ENCODE measurements at regions not wholly inside any gene's neighbourhood (a gene's known extent, or its start where the extent isn't known, plus 50 kb on each side); places are given as distances from the start of the nearest gene placed in this dataset.
"Not testable (repeated sequence)": the region's sequence is repeated elsewhere in the genome, so short reads cannot be mapped to it uniquely, and the experiment has no call there.

DNA sequence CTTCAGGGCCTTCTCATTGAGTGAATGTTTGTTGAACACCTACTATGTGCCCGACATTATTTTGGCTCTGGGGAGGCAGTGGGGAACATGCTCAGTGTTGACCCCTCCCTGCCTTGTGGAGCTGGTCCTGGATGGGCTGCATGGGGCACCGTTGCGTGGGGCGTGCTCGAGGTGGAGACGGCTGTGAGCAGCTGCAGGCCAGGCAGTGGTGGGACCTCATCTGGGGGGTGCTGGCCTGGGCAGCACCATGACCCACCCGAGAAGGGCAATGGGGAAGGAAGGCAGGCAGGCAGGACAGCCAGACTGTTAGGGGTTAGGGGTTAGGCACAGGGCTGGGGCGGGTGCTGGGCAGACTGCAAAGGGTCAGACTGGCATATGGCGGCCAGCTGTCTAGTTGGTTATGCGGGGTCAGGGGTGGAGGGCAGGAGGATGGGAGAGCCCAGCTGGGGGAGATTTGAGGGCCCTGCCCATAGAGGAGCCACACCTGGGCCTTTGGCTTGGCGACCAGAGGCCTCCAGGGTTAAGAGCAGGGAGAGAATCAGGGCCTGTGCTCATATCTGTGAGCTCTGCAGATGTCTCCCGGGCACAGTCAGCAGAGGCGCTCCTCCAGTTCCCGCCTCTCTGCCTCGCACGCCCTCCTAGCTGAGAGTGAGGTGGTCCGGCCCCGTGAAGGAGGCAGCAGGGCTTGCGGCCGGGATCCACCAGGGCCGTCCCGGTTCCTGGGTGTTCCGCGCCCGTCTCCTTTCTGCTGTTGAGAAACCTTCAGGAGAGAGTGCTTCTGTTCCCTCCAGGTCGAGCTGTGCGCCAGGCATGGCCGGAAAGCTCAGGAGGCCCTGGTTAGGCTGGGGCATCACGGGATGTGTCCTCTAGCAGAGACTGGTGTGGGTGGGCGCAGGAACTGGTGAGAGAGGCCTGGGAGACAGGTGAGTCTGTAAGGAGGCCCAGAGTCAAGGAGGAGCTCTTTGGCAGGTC is 73.3 kb downstream of the RGS12 start:
- DNase-seq, result no peak

DNA sequence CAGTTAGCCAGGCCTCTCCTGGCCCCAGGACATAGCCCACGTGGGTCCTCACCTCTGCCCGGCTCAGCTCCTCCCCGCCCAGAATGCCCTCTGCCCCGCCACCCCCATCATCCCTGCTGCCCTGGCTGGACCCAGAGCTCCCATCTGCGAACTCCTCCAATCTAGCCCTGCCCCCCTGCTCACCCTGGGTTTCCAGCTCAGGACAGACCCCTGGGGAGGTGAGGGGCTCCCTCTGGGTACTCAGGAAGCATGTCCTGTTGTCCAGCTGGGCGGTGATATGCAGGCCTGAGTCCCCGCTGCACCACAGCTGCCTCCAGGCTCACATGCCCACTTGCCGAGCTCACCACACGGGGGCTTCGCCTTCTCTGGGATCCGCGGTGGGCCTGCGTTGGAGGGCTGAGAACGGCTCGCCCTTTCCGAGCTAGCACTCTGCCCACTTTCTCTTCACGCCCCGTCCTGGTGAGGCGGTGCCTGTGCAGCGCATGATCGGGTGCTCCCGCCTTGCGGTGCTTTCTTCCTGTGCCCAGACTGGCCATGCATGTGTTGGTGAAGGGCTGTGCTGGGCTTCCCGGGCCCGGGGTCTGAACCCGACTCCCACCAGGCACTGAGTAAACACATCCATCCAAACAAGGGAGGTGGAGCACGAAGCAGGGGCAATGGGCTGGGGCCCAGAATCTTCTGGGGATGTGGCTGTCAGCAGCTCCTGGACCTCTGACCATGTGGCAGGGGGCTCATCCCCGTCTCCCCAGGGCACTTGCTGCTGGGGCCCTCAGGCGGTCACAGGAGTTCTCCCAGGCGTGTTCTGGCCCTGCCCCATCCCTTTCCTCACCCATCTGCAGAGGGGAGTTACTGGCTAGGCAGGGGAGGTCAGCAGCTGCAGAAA is 74.3 kb downstream of the RGS12 start:
- no peak for DNase-seq

DNA sequence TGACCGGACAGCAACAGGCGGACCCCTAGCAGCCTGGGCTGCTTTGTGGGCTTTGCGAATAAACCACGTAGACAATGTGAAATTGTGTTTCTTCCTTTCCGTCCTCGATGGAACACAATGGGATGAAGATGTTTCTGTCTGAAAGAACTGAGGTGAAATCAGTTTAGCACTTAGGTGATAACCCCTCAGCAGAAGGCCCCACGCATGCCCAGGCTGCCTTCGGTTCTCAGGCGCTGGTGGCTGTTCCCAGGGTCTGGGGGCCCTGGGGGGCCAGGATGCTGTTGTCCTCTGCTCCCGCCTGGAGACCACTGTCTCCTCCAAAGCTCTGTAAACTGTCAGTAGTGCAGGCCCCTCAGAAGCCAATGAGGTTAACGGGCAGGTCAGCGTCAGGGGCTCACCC is 73.9 kb upstream of the HGFAC start:
- DNase-seq, result no peak

DNA sequence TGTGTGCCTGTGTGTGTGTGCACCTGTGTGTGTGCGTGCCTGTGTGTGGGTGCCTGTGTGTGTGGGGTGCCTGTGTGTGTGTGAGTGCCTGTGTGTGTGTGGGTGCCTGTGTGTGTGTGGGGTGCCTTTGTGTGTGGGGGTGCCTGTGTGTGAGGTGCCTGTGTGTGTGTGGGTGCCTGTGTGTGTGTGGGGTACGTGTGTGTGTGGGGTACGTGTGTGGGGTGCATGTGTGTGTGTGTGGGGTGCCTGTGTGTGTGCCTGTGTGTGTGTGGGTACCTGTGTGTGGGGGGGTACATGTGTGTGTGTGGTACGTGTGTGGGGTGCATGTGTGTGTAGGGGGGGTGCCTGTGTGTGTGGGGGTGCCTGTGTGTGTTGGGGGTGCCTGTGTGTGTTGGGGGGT is 73.4 kb upstream of the HGFAC start:
- DNase-seq, result no peak

DNA sequence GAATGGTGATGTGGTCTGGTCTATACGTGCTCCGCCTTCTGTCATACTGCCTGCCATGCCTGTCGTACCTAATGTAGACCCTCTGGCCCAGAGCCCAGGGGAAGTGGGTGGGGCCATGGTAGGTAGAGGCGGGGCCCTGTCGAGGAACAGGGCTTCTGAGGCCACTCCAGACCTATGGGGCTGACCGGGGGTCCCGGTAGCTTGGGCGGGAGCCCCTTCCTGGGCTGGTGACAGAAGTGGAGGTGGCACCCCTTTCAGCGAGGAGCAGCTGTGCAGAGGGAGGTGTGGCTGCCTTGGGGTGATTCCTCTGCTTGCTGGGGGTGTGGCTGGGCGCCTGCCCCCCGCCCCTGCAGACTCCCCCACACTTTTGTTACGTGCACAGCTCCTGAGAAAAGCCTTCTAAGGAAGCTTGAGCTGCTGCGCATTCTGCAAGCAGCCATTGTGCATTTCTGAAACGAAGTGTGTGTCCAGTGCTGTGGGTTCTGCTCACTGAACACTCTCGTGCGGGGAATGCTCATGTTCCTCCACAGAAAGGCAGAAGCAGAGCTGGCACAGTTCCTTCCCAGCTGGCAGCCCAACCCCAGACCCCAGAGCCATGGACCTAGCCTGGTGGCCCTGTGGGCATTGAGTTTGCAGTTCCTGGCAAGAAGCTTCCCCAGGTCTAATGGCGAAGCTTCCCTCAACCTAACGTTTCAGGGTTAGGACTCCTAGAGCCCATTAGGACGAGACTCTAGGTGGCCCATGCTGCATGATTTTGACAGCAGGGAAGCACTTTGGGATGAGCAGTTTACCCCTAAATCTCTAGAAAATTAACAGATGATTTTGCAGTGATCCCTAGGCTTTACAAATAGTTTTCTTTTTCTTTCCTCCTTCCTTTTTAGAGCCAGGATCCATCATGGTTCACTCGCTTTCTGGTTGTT is 72.7 kb upstream of the HGFAC start:
- DNase-seq, result no peak

DNA sequence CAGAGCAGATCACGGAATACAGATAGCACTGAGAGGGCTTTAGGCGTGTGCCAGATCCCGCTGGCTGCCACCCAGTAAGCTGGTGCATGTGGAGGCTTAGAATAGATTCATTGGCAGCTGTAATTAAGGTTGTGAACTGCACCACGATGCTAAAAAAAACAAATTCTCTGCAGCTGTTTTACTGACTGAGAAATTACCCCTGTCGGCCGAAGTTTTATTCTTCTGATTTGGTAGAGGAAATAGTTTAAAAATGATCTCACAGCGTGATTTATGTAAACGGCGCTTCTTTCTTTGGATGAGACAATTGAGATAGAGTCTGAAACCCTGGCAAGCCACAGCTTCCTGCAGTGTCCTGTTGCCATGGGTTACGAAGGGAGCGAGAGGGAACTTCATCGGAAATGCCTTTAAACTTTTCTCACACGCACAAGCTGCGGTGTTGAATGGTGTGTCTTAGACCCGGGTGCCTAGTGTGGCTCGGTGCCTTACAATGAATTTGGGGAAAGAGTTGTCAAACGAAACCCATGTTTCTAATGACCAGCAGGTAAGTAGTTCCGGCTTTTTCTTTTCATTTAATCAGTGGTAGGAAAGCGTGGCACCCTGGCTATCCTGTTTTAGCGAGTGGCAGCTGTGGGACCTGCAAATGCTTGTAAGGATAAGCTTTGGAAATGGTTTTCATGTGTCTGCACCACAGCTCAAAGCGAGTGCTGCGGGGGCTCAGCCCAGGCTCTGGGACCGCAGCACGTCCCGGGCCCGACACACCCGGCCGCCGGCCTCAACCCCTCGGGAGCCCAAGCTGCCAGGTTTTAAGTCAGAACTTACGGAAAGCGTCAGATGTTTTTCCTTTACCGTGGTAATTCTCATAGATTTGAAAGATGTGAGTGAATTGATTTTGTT is 71.7 kb upstream of the HGFAC start:
- peak; percentile 8 for DNase-seq

DNA sequence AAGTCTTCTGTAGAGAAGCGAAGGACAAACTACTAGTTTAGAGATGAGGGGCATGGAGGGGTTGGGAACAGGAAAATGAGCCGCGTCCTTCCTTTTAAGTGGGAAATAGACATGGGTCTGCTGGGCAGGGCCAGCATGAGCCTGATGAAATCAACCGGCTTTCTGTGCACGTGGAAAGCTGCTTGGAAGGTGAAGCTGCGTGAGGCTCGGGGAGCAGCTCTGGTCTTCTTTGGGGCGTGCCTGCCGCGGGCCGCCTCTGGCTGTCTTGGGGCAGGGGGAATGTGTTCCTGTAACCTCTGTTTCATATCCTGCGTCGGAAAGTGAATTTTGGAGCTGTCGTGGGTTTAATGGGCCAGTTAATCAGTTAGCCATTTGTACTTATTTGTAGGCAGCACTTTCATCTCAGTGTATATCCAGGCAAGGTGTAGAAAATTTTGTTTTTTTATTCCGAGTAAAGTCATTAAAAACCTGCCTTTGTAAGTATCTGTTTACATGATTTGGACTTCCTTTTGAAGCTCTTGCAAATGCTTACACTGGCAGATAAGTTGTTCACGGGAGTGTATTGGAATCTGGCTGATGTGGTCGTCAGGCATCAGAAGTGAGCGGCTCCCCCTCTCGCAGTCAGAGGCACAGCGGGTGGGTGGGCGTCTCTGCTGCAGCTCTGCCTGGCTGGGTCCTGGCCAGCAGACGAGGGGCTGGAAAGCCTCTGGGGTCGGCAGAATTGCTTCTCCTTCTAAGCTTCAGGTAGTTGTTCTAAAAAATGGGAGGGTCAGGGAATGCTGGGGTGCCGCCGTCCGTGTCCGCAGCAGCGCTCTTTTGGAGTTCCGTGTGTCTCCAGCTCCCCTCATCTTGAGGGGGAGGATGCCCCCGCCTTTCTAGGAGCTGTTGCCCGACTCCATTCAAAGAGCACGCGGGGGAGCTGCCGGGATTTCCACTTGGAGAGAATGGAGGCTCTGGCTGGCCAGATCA is 70.5 kb upstream of the HGFAC start:
- no peak for DNase-seq

DNA sequence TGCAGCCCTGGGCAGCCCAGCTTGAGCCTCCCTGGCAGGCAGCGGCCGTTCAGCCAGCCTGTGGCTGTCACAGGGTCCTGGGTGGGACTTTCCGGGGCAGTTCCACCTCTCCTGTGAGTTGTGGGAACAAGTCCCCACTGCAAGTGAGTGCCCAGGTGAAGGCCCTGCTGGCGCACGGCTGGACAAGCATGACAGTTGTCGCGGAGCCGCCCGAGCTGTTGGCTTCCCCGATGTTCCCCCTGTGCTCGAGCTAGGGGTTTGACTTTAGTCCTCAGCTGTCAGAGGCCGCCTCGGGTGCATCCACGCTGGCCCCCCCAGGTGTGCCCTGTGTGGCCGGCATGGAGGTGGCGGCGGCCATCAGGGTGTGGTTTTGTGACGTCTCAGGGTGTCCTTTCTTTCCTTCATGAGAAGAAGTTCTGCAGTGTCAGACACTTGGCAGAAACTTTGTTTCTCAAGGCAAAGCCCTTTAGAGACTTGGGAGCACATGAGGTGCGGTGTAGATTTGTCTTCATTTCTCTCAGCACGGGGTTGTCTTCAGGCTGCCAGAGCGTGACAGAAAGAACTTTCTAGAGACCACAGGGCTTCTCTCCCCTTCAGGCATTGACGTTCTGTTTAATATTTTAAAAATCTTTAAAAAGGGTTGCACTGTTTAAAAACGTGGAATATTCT is 69.4 kb upstream of the HGFAC start:
- DNase-seq, result no peak

DNA sequence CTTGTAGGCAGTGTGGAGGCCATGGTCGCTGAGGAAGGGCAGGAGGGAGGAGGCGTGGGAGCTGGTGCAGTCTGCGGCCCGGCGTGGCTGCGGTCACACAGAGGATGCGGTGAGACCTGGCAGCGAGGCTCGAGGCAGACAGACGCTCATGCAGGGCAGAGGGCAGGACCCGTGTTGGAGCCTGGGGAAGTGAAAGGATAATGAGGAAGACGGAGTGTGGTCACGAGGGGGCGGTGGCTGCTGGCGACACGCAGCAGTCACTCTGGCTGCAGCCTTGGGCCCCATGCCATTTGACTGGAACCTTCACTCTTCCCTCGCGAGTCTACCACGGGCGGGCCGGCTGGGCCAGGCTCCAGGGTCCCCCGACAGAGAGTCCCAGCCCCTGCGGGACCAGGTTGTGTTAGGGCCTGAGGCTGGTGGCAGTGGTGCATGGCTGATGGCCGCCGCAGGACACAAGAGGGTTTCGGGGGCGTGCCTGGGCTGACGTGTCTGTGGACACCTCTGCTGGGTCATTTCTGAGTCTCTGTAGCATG is 68.8 kb upstream of the HGFAC start:
- DNase-seq, result no peak

DNA sequence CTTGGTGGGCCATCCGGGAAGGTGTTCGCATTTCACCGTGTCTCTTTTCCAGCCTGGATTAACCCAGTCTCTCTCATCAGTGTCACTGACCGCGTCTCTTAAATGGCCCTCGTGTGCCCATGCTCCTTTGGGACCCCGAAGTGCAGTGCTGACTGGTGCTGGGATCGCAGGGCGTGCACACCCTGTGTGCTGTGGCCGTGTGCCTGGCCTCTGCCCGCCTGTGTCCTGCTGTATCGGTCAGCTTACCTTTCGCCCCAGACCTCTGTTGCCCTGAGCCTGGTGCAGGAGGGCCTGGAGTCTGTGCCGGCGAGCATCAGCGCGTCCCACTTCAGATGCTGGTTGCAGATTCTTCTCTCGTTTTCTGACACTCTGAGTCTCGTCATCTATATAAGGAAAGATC is 68.3 kb upstream of the HGFAC start:
- DNase-seq, result no peak

DNA sequence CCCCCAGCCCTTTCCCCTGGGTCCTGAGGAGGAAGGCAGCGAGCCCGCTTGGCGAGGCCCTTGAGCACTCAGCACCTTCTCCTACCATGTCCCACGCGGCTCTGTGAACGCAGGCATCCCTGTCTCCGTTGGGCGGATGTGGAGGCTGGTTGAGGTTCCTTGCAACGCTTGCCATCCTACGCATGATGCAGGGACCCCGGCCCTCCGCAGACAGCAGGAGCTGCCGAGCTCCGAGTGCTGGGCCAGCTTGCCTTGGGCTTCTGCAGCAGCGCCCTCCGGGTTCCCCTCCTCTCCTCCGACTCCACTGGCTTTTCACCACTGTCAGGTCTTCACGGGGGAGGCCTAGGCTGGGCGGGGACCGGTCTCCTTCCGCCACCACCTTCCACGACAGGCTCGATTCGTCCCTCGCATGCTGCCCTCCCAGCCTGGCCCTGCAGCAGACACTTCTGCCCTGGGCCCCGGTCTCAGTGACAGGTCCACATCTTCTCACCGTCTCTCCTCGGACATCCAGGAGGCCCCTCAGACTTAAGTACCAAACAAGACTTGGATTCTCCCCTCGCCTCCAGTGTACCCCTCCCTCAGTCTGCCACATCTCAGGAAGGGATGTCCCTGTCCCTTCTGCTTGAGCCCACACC is 67.6 kb upstream of the HGFAC start:
- no peak for DNase-seq

DNA sequence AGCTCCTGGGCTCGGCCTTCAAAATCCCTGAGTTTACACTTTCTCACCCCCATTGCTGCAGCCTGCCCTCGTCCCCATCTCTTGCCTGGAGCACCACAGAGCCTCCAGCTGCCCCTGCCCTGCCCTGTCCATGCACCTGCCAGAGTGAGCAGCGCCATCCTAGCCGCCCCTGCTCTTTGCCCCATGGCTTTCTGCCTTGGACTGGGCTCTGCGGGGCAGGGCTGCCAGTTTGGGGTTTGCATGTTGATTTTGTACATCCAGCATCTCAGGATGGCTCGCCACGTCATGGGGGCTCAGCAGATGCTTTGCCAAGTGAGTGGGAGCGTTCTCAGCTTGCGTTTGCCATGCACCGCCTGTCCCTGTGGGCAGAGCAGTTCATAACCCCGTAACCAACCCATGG is 67.1 kb upstream of the HGFAC start:
- no peak for DNase-seq

DNA sequence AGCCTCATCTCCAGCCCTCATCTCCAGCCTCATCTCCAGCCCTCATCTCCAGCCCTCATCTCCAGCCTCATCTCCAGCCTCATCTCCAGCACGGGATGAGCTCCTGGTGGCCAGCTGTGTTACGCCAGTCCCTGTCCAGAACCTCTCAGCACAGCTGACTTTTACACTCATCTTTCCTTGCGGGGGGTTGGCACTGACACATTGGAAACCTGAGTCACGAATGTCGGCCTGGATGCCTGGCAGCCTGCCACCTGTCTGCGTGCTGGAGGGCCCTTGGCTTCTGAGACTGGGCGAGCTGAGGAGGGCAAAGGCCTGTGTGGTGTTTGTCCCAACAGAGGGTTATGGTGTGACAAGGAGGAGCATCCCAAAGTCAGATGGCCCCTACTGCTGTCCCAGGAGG is 66.1 kb upstream of the HGFAC start:
- DNase-seq, result peak; percentile 39

DNA sequence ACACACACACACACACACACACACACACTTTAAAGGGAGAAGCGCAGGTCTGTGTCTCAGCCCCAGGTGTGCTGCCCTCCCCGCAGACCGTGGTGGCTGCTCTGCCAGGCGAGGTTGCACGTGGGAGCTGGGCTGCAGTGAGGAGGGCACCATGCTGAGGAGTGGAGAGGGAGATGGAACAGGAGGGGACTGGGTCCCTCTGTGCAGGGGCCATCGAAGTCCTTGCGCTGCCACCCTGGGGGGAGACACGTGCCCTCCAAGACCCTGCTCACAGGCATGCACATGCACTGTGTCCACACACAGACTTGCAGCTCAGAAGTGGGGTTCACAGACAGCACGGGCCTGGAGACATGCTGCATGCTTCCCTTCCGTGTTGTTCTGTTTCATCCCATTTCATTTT is 65.5 kb upstream of the HGFAC start:
- no peak for DNase-seq

DNA sequence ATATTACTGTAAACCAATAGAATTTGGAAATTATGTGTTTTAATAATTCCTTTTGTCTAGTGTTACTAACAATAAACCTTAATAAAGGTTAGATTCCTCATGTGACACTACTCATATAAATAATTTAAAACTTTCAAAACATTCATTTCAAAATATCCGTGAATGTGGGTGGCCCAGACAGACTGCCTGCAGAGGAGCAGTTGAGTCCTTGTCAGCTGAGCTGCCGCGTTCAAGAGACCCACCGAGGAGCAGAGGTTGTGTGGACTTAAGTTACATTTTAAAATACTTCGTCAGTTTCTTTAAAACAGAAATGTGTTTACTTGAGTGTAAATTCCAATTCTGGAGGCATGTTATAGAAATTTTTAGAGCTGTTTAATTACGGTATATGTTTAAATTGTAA is 64.2 kb upstream of the HGFAC start:
- no peak for DNase-seq

DNA sequence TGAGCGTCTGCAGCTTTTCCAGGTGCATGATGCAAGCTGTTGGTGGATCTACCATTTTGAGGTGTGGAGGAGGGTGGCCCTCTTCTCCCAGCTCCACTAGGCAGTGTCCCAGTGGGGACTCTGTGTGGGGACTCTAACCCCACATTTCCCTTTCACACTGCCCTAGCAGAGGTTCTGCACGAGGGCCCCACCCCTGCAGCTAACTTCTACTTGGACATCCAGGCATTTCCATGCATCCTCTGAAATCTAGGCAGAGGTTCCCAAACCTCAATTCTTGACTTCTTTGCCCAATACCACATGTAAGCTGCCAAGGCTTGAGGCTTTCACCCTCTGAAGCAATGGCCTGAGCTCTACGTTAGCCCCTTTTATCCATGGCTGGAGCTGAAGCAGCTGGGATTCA is 61.4 kb upstream of the HGFAC start:
- not testable (repeated sequence) for DNase-seq

DNA sequence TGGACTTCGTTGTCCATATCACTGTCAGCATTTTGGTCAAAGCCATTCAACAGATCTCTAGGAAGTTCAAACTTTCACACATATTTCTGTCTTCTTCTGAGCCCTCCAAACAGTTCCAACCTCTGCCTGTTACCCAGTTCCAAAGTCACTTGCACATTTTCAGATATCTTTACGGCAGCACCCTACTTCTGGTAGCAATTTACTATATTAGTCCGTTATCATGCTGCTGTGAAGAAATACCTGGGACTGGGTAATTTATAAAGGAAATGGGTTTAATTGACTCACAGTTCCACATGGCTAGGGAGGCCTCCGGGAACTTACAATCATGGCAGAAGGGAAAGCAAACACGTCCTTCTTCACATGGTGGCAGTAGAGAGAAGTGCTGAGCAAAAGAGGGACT is 60.6 kb upstream of the HGFAC start:
- DNase-seq, result not testable (repeated sequence)

DNA sequence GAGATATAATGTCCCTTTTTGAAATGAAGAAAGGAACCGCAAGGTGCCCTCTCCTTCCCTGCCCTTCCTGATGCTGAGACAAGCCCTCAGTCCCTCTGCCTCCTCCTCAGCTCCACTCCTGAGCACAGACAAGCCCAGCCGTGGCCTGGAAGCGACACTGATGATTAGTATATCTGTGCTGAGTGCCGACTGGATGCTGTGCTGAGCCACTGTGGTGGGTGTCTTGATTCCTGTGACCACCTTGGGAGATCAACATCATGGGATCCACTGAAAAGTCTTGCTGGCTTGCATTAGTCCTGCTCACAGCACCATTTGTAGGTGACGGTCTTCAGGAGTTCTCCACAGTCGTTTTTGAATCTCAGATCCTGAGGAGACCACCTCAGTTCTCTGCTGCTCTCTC is 59.5 kb upstream of the HGFAC start:
- no peak for DNase-seq

DNA sequence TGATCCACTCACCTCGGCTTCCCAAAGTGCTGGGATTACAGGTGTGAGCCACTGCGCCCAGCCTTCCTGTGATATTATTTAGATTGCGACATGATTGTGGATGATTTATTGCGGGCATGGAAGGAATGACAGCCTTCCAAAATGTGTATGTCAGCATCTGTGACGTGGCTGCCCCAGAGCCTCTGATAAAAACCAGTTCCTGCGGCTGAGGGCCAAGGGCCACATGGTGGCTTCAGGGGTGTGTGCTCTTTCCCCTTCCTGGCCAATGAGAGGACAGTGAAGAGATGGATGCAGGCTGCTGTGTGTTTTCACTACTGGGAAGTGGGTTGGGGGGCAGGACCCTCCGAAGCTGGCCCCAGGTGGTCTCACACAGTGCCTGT is 57.4 kb upstream of the HGFAC start:
- DNase-seq, result no peak

Measured in DMS79 treated with DMSO at 0.1 percent for 48 hours (cell line).